Renal cortical epithelial cell (primary cell): ENCODE measurements at regions not wholly inside any gene's neighbourhood (a gene's known extent, or its start where the extent isn't known, plus 50 kb on each side); places are given as distances from the start of the nearest gene placed in this dataset.
"Not testable (repeated sequence)": the region's sequence is repeated elsewhere in the genome, so short reads cannot be mapped to it uniquely, and the experiment has no call there.

Source experiments
- DNase-seq: peaks from one replicate; pipeline ENCODE4 v3.0.0-alpha.2; 2011; ENCODE audit warnings: low read depth

GRCh38 chr11:69869311-69869939 lies 50.2 kb upstream of the FGF3 start:
- DNase-seq, result no peak

- no peak for DNase-seq
Measured at GRCh38 chr11:69870766-69871165, 51.5 kb upstream of the FGF3 start.

- DNase-seq, result no peak
Measured at GRCh38 chr11:69873166-69874077, 54.2 kb upstream of the FGF3 start.

- DNase-seq, result no peak
Measured at GRCh38 chr11:69874178-69874983, 55.2 kb upstream of the FGF3 start.

- DNase-seq, result no peak
Measured at GRCh38 chr11:69874984-69875624, 55.9 kb upstream of the FGF3 start.

- no peak for DNase-seq
Measured at GRCh38 chr11:69876013-69876412, 56.8 kb upstream of the FGF3 start.

- no peak for DNase-seq
Measured at GRCh38 chr11:69877235-69877634, 58.0 kb upstream of the FGF3 start.

- not testable (repeated sequence) for DNase-seq
Measured at GRCh38 chr11:69877704-69878103, 58.5 kb upstream of the FGF3 start.

GRCh38 chr11:69878144-69878883 lies 59.1 kb upstream of the FGF3 start:
- no peak for DNase-seq

- DNase-seq, result no peak
Measured at GRCh38 chr11:69878927-69879728, 59.9 kb upstream of the FGF3 start.

GRCh38 chr11:69879729-69880005 lies 60.5 kb upstream of the FGF3 start:
- no peak for DNase-seq

GRCh38 chr11:69880041-69880825 lies 61.0 kb upstream of the FGF3 start:
- no peak for DNase-seq

DNA sequence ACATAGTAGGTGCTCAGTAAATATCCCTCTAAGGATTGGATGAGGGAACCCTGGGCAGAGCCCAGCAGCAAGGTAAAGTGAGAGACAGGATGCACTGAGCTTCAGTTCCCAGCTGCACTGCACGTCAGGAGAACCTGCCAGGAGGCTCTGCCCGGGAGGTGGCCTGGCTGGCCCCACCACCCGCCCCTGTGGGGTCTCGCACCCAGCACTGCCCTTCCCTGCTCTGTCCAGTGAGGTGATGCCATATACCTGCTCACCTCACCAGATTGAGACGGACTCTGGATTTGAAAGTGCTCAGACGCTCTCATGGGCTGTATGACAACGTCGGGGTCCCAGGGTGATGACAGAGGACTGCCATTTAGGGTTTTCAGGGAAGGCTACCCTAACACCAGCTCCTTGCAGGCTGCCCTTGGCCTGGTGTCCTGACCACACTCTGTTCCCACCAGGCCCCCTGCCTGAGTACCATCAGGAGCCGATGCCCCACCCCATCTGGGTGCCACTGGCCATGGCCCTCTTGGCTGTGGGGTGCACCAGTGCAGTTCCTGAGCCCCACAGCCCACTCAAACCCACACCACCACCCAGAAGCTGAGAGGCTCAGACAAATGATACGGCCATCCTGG lies 61.7 kb upstream of the FGF3 start:
- DNase-seq, result no peak

GRCh38 chr11:69881467-69882269 lies 62.5 kb upstream of the FGF3 start:
- no peak for DNase-seq

- no peak for DNase-seq
Measured at GRCh38 chr11:69882270-69882608, 63.0 kb upstream of the FGF3 start.

DNA sequence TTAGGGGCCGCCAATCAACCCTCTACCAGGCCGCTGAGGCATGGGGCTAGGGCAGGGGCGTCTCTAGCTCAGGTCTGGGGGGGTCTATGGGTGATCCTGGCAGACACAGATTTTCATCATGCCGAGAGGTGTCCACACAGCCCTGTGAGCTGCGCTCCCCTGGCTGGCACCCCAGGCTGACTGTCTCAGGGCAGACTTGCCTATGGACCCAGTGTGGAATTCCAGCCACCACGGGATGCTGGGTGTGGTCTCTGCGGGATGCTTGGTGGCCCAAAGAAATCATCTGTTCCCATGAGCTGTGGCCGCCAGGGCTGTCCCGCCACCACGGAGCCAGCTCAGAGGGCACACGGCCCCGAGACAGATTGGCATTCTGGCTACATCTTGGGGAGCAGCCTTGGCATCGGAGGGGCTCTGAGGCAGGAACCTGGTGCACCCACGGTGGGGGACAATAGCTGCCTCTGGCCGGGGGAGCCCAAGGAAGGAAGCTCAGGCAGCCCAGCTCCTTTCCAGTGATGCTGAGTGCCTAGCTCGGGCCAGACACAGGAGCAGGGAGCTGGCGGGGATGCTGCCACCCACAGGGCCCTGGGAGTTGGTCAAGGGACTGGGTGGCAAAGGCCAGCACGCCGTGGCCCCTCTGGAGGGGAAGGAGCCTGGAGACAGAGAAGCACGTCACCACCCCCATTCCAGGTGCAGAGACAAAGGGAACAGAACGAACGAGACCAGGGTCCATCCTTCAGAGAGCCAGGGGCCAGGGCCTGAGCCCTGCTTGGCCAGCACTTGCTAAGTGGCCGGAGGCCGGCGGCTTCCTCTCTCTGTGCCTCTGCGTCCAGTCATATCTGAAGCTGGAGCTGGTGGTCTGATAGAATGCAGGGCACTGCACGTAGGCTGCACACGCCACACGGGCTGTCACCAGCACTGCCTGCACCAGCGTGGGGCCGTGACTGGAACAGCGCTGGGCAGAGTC lies 64.4 kb upstream of the FGF3 start:
- no peak for DNase-seq

DNA sequence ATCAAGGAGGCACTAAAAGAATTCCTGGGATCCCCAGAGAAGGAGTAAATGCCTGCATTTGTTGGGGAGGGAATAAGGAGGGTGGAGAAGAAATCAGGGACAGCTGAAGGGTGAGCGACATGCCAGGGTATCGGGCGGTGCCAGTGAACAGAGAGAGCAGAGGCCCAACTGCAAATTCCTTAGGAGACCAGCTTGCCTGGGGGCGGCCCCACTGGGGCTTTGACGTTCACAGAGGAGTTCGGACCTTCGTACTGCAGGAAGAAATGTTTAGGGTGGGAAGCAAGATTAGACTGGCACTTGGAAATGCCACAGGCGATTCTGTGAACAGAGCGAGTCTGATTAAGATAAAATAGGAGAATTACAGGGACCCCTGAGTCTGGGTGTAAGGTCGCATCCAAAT lies 65.1 kb upstream of the FGF3 start:
- no peak for DNase-seq
